GM10248 (cell line): ENCODE measurements at regions not wholly inside any gene's neighbourhood (a gene's known extent, or its start where the extent isn't known, plus 50 kb on each side); places are given as distances from the start of the nearest gene placed in this dataset.

Source experiments
- CTCF ChIA-PET: fragments of 300-600 bp; sonication (Branson Sonifier 250); formaldehyde crosslinking; extraction: SDS; loops from one replicate; lab custom pipeline; 2021; ENCODE audit warnings: antibody characterized with exemption; lab: Yijun Ruan, JAX
- POLR2A ChIA-PET: fragments of 350-650 bp; sonication (Branson Sonifier 250); formaldehyde crosslinking; extraction: SDS; loops from one replicate; lab custom pipeline; 2020; ENCODE audit warnings: antibody characterized with exemption; lab: Yijun Ruan, JAX
- DNase-seq: peaks from one replicate; pipeline ENCODE4 v3.0.0; 2012; ENCODE audit errors: extremely low spot score
- TF ChIP-seq, protein P1 (sequence below): IDR thresholded peaks from 2 replicates; pipeline ENCODE4 v1.5.1; 2012; ENCODE audit warnings: mild to moderate bottlenecking, low read depth; ENCODE audit errors: extremely low read depth, missing control alignments, control extremely low read depth

DNA sequence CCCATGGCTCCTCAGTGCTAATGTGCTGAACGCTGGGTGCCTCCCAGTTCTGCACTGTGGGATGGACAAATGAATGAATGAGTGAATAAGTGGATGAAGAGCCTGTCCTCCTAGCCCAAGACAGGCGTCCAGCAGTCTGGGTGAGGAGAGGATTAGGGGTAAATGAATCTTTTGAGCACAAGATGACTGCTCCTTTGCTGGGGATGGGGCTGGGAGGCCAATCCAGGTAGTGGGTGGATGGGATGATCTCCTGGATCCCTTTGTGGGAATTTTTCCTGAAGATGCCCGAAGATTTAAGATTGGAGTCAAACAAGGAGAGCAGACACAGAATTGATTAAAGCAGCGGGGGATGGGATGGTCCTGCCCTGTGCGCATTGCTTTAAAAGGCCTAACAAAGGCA is 65.3 kb upstream of the MLN start:
- ChIA-PET CTCF (no interaction called here), POLR2A (no interaction called here)
- TF ChIP-seq, protein P1, sequence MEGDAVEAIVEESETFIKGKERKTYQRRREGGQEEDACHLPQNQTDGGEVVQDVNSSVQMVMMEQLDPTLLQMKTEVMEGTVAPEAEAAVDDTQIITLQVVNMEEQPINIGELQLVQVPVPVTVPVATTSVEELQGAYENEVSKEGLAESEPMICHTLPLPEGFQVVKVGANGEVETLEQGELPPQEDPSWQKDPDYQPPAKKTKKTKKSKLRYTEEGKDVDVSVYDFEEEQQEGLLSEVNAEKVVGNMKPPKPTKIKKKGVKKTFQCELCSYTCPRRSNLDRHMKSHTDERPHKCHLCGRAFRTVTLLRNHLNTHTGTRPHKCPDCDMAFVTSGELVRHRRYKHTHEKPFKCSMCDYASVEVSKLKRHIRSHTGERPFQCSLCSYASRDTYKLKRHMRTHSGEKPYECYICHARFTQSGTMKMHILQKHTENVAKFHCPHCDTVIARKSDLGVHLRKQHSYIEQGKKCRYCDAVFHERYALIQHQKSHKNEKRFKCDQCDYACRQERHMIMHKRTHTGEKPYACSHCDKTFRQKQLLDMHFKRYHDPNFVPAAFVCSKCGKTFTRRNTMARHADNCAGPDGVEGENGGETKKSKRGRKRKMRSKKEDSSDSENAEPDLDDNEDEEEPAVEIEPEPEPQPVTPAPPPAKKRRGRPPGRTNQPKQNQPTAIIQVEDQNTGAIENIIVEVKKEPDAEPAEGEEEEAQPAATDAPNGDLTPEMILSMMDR, result no peak
- no peak for DNase-seq

- TF ChIP-seq, protein P1, result no peak
- ChIA-PET POLR2A (no interaction called here), CTCF (interaction anchor here (1.5 kb wide), 1 partner anchor 10 kb away, joined by 4 read pairs; no protein-coding TSS in a partner anchor)
- no peak for DNase-seq
Measured at GRCh38 chr6:33868141-33868540, 64.3 kb upstream of the MLN start.

DNA sequence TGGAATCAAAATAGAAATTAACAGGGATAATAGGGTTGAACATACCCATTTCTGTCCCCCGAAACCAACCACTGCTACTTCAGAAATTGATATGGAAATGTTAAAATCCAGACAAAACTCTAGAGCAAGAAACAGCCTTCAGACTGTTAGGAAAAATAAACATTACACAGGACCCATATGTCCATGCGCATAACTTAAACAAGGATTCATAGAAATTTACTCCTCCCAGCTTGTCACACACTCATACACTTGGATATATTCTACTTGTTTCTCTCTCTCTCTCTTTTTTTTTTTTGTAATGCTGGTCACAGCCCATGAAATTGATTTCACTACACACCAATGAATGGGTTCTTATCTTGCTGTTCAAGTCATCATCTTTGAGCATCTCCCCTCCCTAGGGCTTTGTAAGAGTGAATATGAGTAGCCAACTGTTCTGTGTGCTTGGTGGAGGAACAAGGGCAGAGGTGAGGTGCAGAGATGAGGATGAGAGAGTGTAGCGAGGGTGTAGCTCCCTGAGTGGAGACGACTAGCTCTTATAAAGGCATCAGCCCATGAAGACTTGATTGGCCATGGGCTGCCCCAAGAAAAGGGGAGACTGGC is 61.8 kb upstream of the MLN start:
- TF ChIP-seq, protein P1, result no peak
- DNase-seq, result no peak
- CTCF ChIA-PET, result no interaction called here
- POLR2A ChIA-PET, result no interaction called here

DNA sequence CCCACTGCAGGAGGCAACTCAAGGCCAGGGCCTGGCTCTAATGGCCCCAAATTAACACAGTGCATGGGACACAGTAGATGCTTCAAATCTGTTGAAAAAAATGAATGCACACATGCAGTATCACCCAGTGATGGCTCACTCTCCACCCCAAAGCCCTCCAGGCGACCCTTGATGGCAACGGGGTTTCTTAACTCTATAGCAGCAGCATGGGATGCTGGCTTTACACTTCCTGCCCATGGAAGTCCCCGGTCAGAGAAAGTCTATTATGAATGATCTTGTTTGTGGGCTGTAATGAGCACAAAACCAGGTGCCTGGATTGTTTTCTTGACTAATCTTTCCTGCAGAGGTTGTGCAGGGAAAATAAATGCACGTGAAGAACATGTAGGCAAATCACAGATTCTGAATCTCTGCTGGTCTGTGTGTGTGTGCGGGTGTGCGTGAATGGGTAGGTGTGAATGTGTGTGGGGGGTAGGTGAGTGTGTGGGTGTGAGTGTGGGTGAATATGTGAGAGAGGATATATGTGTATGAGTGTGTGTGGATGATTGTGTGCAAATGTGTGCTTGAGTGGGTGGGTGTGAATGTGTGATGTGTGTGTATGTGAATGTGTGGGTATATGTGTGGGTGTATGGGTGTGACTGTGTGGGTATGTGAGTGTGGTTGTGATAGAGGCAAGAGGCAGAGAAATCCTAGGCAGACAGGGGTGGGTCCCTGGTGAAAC is 60.1 kb upstream of the MLN start:
- ChIA-PET POLR2A (no interaction called here), CTCF (interaction anchor here (1.1 kb wide), 1 partner anchor 9 kb away, joined by 3 read pairs; no protein-coding TSS in a partner anchor)
- no peak for DNase-seq
- TF ChIP-seq, protein P1, result no peak

GRCh38 chr6:33863084-33863483 is 59.3 kb upstream of the MLN start:
- POLR2A ChIA-PET, result no interaction called here
- CTCF ChIA-PET, result no interaction called here
- no peak for DNase-seq
- TF ChIP-seq, protein P1, result no peak

DNA sequence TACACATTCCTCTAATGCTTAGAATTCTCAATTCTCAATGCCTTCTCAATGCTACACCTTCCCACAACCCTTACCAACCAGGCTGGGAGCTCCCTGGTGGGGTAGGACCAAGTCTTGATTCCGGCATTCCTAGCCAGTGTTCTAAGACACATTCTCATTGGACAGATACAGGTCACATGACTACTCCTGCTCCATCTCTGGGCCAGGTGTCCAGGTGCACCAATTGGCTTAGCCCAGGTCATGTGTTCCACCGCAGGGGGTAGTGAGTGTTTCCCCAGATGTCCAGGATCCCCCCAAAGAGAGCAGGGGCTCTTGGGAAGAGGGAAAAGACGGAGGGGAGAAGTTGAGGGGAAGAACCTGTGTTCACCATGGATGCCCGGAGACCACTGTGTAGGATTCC is 58.7 kb upstream of the MLN start:
- TF ChIP-seq, protein P1, result no peak
- ChIA-PET CTCF (no interaction called here), POLR2A (no interaction called here)
- DNase-seq, result no peak
